Hematopoietic multipotent progenitor cell treated with erythropoietin and hydrocortisone succinate and interleukin-3 and kit ligand, for 8 days (in vitro differentiated cells): ENCODE measurements at regions not wholly inside any gene's neighbourhood (a gene's known extent, or its start where the extent isn't known, plus 50 kb on each side); places are given as distances from the start of the nearest gene placed in this dataset.
"Not testable (repeated sequence)": the region's sequence is repeated elsewhere in the genome, so short reads cannot be mapped to it uniquely, and the experiment has no call there.

Source experiments
- DNase-seq: peaks from one replicate; pipeline ENCODE4 v3.0.0-alpha.2; 2015

- no peak for DNase-seq
These were observed 66.6 kb downstream of the TNFAIP3 start for GRCh38 chr6:137933696-137934095.

DNA sequence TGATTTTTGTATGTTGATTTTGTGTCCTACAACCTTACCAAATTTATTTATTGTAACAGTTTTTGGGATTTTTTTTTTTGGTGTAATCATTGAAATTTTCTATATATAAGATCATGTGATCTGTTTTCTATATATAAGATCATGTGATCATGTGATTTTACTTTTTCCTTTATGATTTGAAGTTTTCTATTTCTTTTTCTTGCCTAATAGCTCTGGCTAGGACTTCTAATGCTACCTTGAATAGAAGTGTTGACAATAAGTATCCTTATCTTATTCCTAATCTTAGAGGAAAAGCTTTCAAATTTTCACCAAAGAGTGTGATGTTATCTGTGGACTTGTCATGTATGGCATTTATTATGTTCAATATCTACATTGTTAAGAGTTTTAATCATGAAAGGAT, 69.7 kb downstream of the TNFAIP3 start:
- no peak for DNase-seq

DNA sequence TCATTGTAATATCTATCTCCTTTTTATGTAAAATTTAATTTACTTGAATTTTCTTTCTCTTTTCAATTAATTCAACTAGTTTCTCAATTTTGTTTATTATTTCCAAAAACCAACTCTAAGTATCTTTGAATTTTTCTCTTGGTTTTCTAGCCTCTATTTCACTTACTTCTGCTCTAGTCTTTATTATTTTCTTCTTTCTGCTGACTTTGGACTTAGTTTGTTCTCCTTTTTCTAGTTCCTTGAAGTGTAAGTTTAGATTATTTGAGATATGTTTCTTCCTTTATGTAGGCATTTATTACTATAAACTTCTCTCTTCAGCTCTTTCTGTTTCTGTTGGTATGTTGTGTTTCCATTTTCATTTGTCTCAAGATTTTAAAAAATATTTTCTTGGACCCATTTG, 70.8 kb downstream of the TNFAIP3 start:
- DNase-seq, result no peak

DNA sequence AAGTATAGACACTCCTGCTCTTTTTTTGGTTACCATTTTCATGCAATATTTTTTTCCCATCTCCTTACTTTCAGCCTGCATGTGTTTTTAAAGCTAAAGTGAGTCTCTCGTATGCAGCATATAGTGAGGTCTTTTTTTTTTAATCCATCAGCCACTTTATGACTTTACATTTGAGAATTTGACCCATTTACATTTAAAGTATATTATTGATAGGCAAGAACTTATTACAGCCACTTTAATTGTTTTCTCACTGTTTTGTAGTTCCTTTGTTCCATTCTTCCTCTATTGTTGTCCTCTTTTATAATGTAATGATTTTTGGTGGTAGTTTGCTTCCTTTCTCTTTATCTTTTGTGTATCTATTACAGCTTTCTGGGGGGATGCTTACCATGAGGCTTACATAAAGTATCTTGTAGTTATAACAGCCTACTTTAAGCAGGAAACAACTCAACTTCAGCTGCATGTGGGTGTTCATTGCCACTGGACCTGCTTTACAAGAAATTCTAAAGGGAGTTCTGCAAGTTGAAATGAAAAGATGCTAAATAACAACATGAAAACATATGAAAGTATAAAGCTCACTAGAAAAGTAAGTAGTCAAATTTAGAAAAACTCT, 71.8 kb downstream of the TNFAIP3 start:
- no peak for DNase-seq

DNA sequence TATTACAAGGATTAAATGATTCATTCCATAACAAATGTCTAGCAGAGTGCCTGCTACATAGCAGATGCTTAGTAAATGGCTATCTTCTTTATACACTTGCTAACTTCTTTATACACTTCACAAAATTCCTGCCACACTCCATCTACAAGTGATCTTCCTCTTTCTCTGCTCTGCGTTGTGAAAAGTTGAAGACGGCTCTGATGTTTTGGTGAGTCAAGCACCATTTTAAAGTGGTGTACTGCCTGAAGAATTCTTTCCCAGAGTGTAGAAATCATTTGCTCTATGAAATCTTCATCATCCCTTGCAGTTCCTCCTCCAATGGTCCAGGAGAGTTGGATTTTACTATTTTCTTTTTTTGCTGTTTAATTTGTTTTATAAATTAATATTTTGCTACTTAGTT, 74.9 kb downstream of the TNFAIP3 start:
- no peak for DNase-seq

- no peak for DNase-seq
These were observed 75.7 kb downstream of the TNFAIP3 start for GRCh38 chr6:137942736-137943135.

GRCh38 chr6:137944381-137944780, 77.3 kb downstream of the TNFAIP3 start:
- DNase-seq, result not testable (repeated sequence)

- DNase-seq, result peak; percentile 50
These were observed 77.9 kb downstream of the TNFAIP3 start for GRCh38 chr6:137944793-137945498.

DNA sequence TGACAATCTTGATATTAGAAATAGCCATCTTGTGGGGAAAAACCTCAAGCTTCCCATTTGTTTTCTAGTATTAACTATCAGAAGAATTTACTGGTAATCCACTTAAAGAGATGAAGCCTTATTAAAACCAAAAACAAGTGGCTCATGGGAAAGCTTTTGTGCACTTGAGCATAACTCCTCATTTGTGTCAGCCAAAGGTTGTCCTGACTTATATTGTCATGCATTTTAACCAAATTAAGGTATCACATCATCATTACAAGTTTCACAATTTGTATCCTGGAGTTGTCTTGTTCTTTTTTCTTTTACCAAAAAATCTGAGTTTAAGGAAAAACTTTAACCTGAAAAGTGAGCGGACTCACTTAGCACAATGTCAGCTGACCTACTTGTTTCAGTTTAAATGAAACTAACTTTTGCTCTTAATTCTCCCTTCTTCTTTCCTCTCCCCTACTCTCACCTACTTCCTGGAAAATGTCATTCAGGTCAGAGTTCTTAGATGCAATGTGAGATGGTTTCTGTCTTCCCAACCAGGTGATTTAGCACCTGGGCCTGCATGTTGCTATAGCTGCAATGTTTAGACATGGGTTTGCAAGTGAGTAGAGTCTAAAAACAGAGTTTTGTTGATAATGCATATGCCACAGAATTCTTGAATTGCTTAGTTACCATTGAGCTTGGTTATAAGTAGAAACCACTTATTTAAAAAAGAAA, 82.8 kb downstream of the TNFAIP3 start:
- no peak for DNase-seq

GRCh38 chr6:137950581-137950980, 83.5 kb downstream of the TNFAIP3 start:
- DNase-seq, result no peak

- no peak for DNase-seq
These were observed 84.1 kb downstream of the TNFAIP3 start for GRCh38 chr6:137951064-137951597.

- no peak for DNase-seq
These were observed 85.2 kb downstream of the TNFAIP3 start for GRCh38 chr6:137952247-137952646.

- no peak for DNase-seq
These were observed 86.7 kb downstream of the TNFAIP3 start for GRCh38 chr6:137953761-137954160.

GRCh38 chr6:137954253-137954652, 87.2 kb downstream of the TNFAIP3 start:
- no peak for DNase-seq

- no peak for DNase-seq
These were observed 89.0 kb downstream of the TNFAIP3 start for GRCh38 chr6:137956098-137956488.

DNA sequence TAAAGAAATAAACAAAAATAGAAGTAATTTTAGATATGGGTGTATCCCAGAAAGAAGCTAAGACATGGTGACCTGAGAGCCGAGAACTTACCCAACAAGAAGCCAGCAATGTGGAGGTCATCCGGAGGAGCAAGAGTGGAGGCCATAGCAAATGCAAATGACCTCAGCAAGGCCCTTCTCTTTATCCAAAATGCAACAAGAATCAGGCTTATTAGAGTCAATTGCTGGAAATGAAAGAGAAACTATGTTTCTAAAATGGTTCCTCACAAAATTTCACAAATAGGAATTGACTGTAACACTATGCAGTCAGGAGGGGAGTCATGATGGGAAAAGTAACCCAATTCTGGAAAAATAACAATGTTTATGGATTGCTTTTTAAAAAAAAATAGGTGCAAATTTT, 90.4 kb downstream of the TNFAIP3 start:
- DNase-seq, result no peak

GRCh38 chr6:137958811-137959565, 91.9 kb downstream of the TNFAIP3 start:
- peak; percentile 29 for DNase-seq

DNA sequence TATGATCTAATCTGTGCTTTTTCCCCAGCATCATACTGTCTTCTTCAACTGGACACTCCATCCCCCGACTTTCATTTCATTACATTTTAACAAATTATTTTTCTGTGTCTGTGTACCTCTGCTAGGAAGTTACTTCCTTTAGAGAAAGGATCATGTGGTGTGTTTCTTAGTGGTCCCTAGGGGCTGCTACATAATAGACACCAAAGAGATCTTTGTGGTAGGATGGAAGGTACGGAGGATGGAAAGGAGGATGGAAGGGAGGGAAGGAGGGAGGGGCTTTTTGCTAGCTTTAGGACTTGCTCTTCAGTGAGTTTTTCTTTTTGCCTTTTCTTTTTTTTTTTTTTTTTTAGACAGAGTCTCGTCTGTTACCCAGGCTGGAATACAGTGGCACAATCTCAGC, 95.7 kb downstream of the TNFAIP3 start:
- DNase-seq, result no peak

- DNase-seq, result no peak
These were observed 97.8 kb downstream of the TNFAIP3 start for GRCh38 chr6:137964876-137965275.

- peak; percentile 9 for DNase-seq
These were observed 100.8 kb downstream of the TNFAIP3 start for GRCh38 chr6:137967689-137968454.

DNA sequence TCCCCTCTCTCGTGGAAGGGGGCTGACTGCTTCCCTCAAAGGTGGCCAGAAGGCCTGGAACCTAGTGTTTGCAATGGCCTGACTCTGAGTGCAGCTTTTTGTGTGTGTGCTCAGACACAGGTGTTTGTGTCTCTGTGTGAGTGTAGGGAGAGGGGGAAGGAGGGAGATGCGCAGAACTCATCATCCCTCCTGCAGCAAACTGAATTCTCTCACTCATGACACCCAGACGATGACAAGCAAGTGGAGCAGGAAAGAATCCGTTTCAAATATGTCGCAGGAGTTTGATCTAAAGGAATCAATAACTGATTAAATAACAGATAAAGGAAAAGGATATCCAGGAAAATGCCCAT, 101.4 kb downstream of the TNFAIP3 start:
- DNase-seq, result no peak

- DNase-seq, result peak; percentile 52
These were observed 101.8 kb downstream of the TNFAIP3 start for GRCh38 chr6:137968901-137969300.

DNA sequence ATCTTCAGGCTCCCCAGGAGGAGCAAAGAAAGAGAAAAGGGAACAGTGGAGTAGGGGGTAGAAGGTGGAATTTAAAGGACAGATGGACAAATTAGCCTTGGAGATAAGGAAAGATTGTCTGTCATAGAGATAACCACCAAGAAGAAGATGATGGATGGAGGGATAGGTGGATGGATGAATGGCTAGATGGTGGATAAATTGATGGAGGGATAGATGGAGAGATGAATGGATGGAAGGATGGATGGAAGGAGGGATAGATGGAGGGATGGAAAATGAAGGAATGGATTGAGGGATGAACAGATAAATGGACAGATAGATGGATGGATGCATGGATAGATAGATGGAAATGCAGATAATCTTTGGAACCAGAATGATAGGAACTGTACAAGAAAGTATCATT, 102.8 kb downstream of the TNFAIP3 start:
- DNase-seq, result no peak
